ENCODE measurements at regions not wholly inside any gene's neighbourhood (a gene's known extent, or its start where the extent isn't known, plus 50 kb on each side); places are given as distances from the start of the nearest gene placed in this dataset.

DNA sequence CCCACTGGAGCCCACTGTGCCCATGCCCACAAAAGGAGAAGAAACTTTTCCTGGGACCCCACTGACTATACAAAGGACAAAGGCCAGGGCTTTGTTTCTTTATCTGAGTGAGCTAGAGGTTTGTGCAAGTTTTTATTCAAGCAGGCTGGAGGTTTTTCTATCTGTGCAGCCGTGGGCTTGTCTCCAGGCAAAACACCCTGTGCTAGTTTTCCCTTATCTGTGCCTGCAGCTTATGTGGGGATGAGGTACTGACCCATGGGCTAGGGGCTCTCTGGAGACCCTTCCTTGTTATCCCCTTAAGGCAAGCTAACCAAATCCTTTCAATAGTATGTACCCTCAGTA, 545.5 kb downstream of the ZPLD1 start:
- no peak for DNase-seq (ENCODE audit: low spot score)
- Histone ChIP-seq H3K27me3 (ENCODE audit: control insufficient read depth in 3 of 3, insufficient read depth in 3 of 3, low read depth in 1 of 3, low read length in 3 of 3) (no peaks in the 10 kb centered on the region), H3K79me1 (ENCODE audit: low read depth, low read length) (no peaks in the 10 kb centered on the region), H3K23ac (ENCODE audit: low read depth, low read length, poor library complexity) (no peak overlapping the region), H2BK12ac (ENCODE audit: low read length) (no peak overlapping the region), H3K14ac (ENCODE audit: low read length) (no peak overlapping the region), H3K27ac (replicated peaks; ENCODE audit: low read length) (no peak overlapping the region), H2BK5ac (ENCODE audit: low read length) (no peak overlapping the region), H3K36me3 (replicated peaks in 1 of 2; ENCODE audit: control insufficient read depth in 2 of 2, insufficient read depth in 2 of 2, low read length in 2 of 2) (no peaks in the 10 kb centered on the region), H4K8ac (ENCODE audit: low read depth, low read length) (no peak overlapping the region), H3K9ac (ENCODE audit: low read depth, low read length, poor library complexity) (no peak overlapping the region), H2AK5ac (ENCODE audit: low read depth, low read length) (no peak overlapping the region), H3K4me2 (ENCODE audit: insufficient read depth, low read length, poor library complexity, severe bottlenecking) (no peak overlapping the region), H3K4me1 (ENCODE audit: control insufficient read depth in 2 of 2, insufficient read depth in 1 of 2, low read depth in 1 of 2, low read length in 2 of 2) (no peaks in the 10 kb centered on the region), H2AFZ (ENCODE audit: low read length) (no peak overlapping the region), H3K4ac (ENCODE audit: low read length) (no peak overlapping the region), H2BK120ac (ENCODE audit: low read depth, low read length) (no peak overlapping the region), H3K18ac (ENCODE audit: low read length) (no peak overlapping the region), H2BK15ac (ENCODE audit: low read length) (no peak overlapping the region), H3K4me3 (ENCODE audit: low read length in 2 of 2) (no peak overlapping the region), H3K9me3 (replicated peaks in 1 of 2; ENCODE audit: control insufficient read depth in 2 of 2, insufficient read depth in 1 of 2, low read depth in 1 of 2, low read length in 2 of 2) (no peaks in the 10 kb centered on the region), H4K91ac (ENCODE audit: low read depth, low read length, poor library complexity) (no peak overlapping the region)
- WGBS, 2 donors (ENCODE audit: extremely low coverage in 2 of 2, insufficient read length in 2 of 2, insufficient replicate concordance in 1 of 2), result no CpG with 5 or more reads among the region's 1 CpG

DNA sequence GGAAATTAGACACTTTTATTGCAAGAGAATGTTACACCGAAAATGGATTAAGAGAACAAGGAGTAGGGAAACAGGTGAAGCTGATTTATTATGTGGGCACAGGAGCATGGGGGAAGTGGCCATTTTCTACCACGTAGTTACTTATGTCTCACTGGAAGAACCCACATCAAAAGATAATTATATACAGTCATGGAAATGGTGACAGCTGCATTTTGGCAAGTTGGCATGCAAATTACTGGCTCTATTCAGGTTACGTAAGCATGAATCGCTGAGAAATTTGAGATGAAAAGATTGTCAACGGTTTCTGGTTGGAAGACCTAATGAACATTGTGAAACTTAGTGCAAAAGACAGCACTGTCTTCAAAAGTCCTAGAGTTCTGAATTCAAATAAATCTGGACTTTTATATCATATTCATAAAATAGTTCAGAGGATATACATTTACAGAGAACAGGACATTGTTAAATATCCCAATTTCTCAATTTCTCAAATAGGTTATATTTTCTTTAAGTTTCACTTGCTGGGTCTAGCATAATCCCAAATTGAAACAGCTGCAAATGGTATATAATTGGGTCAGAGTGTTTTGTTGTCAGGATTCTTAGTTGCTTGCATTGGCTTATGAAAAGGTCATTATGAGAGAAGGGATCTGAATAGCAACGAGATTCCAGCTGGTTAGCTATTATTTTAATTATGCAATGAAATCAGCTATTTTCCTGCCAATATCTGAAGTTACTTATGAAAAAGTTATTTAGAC, 567.8 kb downstream of the ZPLD1 start:
- Histone ChIP-seq H3K4me1 (ENCODE audit: control insufficient read depth in 2 of 2, insufficient read depth in 1 of 2, low read depth in 1 of 2, low read length in 2 of 2) (no peaks in the 10 kb centered on the region), H3K79me1 (ENCODE audit: low read depth, low read length) (no peaks in the 10 kb centered on the region), H3K9me3 (replicated peaks in 1 of 2; ENCODE audit: control insufficient read depth in 2 of 2, insufficient read depth in 1 of 2, low read depth in 1 of 2, low read length in 2 of 2) (no peaks in the 10 kb centered on the region), H3K27ac (replicated peaks; ENCODE audit: low read length) (no peak overlapping the region), H2BK12ac (ENCODE audit: low read length) (no peak overlapping the region), H2BK5ac (ENCODE audit: low read length) (no peak overlapping the region), H3K18ac (ENCODE audit: low read length) (no peak overlapping the region), H2BK120ac (ENCODE audit: low read depth, low read length) (no peak overlapping the region), H3K36me3 (replicated peaks in 1 of 2; ENCODE audit: control insufficient read depth in 2 of 2, insufficient read depth in 2 of 2, low read length in 2 of 2) (no peaks in the 10 kb centered on the region), H2BK15ac (ENCODE audit: low read length) (no peak overlapping the region), H4K91ac (ENCODE audit: low read depth, low read length, poor library complexity) (no peak overlapping the region), H4K8ac (ENCODE audit: low read depth, low read length) (no peak overlapping the region), H3K4me3 (ENCODE audit: low read length in 2 of 2) (no peak overlapping the region), H2AFZ (ENCODE audit: low read length) (no peak overlapping the region), H3K27me3 (ENCODE audit: control insufficient read depth in 3 of 3, insufficient read depth in 3 of 3, low read depth in 1 of 3, low read length in 3 of 3) (no peaks in the 10 kb centered on the region), H2AK5ac (ENCODE audit: low read depth, low read length) (no peak overlapping the region), H3K9ac (ENCODE audit: low read depth, low read length, poor library complexity) (no peak overlapping the region), H3K4ac (ENCODE audit: low read length) (no peak overlapping the region), H3K4me2 (ENCODE audit: insufficient read depth, low read length, poor library complexity, severe bottlenecking) (no peak overlapping the region), H3K14ac (ENCODE audit: low read length) (no peak overlapping the region), H3K23ac (ENCODE audit: low read depth, low read length, poor library complexity) (no peak overlapping the region)
- no CpG with 5 or more reads among the region's 6 CpGs for WGBS, 2 donors (ENCODE audit: extremely low coverage in 2 of 2, insufficient read length in 2 of 2, insufficient replicate concordance in 1 of 2)
- DNase-seq (ENCODE audit: low spot score), result no peak

- no peak overlapping the region for H2BK15ac ChIP-seq (ENCODE audit: low read length)
- WGBS, 2 donors (ENCODE audit: extremely low coverage in 2 of 2, insufficient read length in 2 of 2, insufficient replicate concordance in 1 of 2), result no CpG with 5 or more reads among the region's 4 CpGs
Measured at GRCh38 chr3:103006526-103007183, 571.8 kb downstream of the ZPLD1 start.

GRCh38 chr3:103009609-103010008, 574.8 kb downstream of the ZPLD1 start:
- Histone ChIP-seq H3K9ac (ENCODE audit: low read depth, low read length, poor library complexity) (no peak overlapping the region), H2BK5ac (ENCODE audit: low read length) (no peak overlapping the region)

More at GRCh38 chr3:103006526-103007183, 571.8 kb downstream of the ZPLD1 start:
- Histone ChIP-seq H3K9me3 (replicated peaks in 1 of 2; ENCODE audit: control insufficient read depth in 2 of 2, insufficient read depth in 1 of 2, low read depth in 1 of 2, low read length in 2 of 2) (no peaks in the 10 kb centered on the region), H3K4me2 (ENCODE audit: insufficient read depth, low read length, poor library complexity, severe bottlenecking) (no peak overlapping the region), H3K9ac (ENCODE audit: low read depth, low read length, poor library complexity) (no peak overlapping the region), H4K91ac (ENCODE audit: low read depth, low read length, poor library complexity) (no peak overlapping the region), H3K79me1 (ENCODE audit: low read depth, low read length) (no peaks in the 10 kb centered on the region), H2AK5ac (ENCODE audit: low read depth, low read length) (no peak overlapping the region), H3K14ac (ENCODE audit: low read length) (no peak overlapping the region), H2AFZ (ENCODE audit: low read length) (no peak overlapping the region), H3K4me3 (ENCODE audit: low read length in 2 of 2) (no peak overlapping the region), H3K27ac (replicated peaks; ENCODE audit: low read length) (no peak overlapping the region), H3K27me3 (ENCODE audit: control insufficient read depth in 3 of 3, insufficient read depth in 3 of 3, low read depth in 1 of 3, low read length in 3 of 3) (no peaks in the 10 kb centered on the region), H2BK120ac (ENCODE audit: low read depth, low read length) (no peak overlapping the region), H2BK12ac (ENCODE audit: low read length) (no peak overlapping the region), H4K8ac (ENCODE audit: low read depth, low read length) (no peak overlapping the region), H3K23ac (ENCODE audit: low read depth, low read length, poor library complexity) (no peak overlapping the region), H3K4me1 (ENCODE audit: control insufficient read depth in 2 of 2, insufficient read depth in 1 of 2, low read depth in 1 of 2, low read length in 2 of 2) (no peaks in the 10 kb centered on the region), H2BK5ac (ENCODE audit: low read length) (no peak overlapping the region), H3K4ac (ENCODE audit: low read length) (no peak overlapping the region), H3K18ac (ENCODE audit: low read length) (no peak overlapping the region), H3K36me3 (replicated peaks in 1 of 2; ENCODE audit: control insufficient read depth in 2 of 2, insufficient read depth in 2 of 2, low read length in 2 of 2) (no peaks in the 10 kb centered on the region)
- no peak for DNase-seq (ENCODE audit: low spot score)

More at GRCh38 chr3:103009609-103010008, 574.8 kb downstream of the ZPLD1 start:
- Histone ChIP-seq H4K8ac (ENCODE audit: low read depth, low read length) (no peak overlapping the region), H3K4me3 (ENCODE audit: low read length in 2 of 2) (no peak overlapping the region), H3K23ac (ENCODE audit: low read depth, low read length, poor library complexity) (no peak overlapping the region), H2BK120ac (ENCODE audit: low read depth, low read length) (no peak overlapping the region), H2BK12ac (ENCODE audit: low read length) (no peak overlapping the region), H2AFZ (ENCODE audit: low read length) (no peak overlapping the region), H4K91ac (ENCODE audit: low read depth, low read length, poor library complexity) (no peak overlapping the region), H3K9me3 (replicated peaks in 1 of 2; ENCODE audit: control insufficient read depth in 2 of 2, insufficient read depth in 1 of 2, low read depth in 1 of 2, low read length in 2 of 2) (no peaks in the 10 kb centered on the region), H3K79me1 (ENCODE audit: low read depth, low read length) (no peaks in the 10 kb centered on the region), H2BK15ac (ENCODE audit: low read length) (no peak overlapping the region), H3K4ac (ENCODE audit: low read length) (no peak overlapping the region), H3K14ac (ENCODE audit: low read length) (no peak overlapping the region), H3K36me3 (replicated peaks in 1 of 2; ENCODE audit: control insufficient read depth in 2 of 2, insufficient read depth in 2 of 2, low read length in 2 of 2) (no peaks in the 10 kb centered on the region), H3K4me2 (ENCODE audit: insufficient read depth, low read length, poor library complexity, severe bottlenecking) (no peak overlapping the region), H3K27ac (replicated peaks; ENCODE audit: low read length) (no peak overlapping the region), H3K27me3 (ENCODE audit: control insufficient read depth in 3 of 3, insufficient read depth in 3 of 3, low read depth in 1 of 3, low read length in 3 of 3) (no peaks in the 10 kb centered on the region), H2AK5ac (ENCODE audit: low read depth, low read length) (no peak overlapping the region), H3K18ac (ENCODE audit: low read length) (no peak overlapping the region), H3K4me1 (ENCODE audit: control insufficient read depth in 2 of 2, insufficient read depth in 1 of 2, low read depth in 1 of 2, low read length in 2 of 2) (no peaks in the 10 kb centered on the region)
- DNase-seq (ENCODE audit: low spot score), result no peak
